GM08714 (cell line): ENCODE measurements at regions not wholly inside any gene's neighbourhood (a gene's known extent, or its start where the extent isn't known, plus 50 kb on each side); places are given as distances from the start of the nearest gene placed in this dataset.
"Not testable (repeated sequence)": the region's sequence is repeated elsewhere in the genome, so short reads cannot be mapped to it uniquely, and the experiment has no call there.

ENCODE experiments used
- H3K4me3 ChIP-seq: fragments of 200-500 bp; sonication (Bioruptor generic); 2 replicates; pipeline ENCODE4 v1.5.1; 2014; ENCODE audit warnings: mild to moderate bottlenecking, low read length, inconsistent platforms
- ZNF274 ChIP-seq: IDR thresholded peaks from 2 replicates; pipeline ENCODE4 v1.6.1; 2012; ENCODE audit warnings: mild to moderate bottlenecking, low read depth, low read length

GRCh38 chr22:23496445-23496833 is 83.7 kb downstream of the IGLL1 start:
- TF ChIP-seq ZNF274: no peak
- H3K4me3 ChIP-seq: no peak overlapping the region

DNA sequence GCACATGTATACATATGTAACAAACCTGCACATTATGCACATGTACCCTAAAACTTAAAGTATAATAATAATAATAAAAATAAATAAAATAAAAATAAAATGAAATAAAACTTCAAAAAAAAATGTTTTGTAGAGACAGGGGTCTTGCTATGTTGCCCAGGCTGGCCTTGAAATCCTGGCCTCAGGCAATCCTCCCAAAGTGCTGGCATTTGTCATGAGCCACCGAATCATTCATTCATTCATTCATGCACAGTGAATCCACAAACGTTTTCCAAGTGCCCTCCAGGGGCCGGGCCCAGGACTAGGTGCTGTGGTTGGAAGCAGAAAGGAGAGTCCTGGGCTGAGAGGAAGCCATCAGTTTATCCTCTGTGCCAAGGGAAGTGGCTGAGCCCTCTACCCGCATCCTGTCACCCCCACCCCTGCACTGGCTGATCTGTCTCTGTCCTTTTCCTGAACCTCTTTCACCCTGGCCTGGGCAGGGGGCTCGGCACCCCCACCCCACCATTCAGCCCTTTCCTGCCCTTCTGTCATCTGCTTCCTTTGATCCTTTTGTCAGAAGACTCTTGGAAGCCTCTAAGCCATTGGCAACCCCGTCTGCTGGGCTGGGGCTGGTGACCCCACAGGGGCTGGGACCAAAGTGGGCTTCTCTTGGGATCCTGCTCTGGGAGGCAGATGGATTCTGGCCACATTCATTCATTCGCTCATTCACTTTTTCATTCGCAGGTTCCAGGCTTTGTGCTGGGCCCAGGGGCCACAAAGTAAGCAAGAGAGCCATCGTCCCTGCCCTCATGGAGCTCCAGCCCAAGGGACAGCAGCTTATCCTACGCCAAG is 84.3 kb downstream of the IGLL1 start:
- TF ChIP-seq ZNF274: no peak
- no peak overlapping the region for H3K4me3 ChIP-seq

GRCh38 chr22:23494930-23495266 is 85.2 kb downstream of the IGLL1 start:
- no peak overlapping the region for H3K4me3 ChIP-seq
- no peak for TF ChIP-seq ZNF274

DNA sequence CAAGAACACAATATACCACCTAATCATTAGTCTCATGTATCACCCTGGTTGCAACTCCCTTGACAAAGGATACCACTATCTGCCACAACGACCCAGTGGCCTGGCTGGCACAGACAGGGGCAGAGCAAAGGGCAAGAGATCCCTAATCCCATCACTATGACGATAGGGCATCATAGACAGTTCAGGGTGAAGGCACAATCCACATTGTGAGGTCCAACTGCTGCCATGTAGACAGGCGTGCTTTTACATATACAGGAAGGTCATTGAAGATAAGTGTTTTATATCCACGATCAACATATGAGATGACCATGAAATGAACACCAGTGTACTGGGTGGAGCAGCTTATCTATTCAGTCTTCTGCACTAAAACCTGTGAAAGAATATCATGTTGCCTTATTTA is 94.6 kb downstream of the IGLL1 start:
- TF ChIP-seq ZNF274: no peak
- no peak overlapping the region for H3K4me3 ChIP-seq

GRCh38 chr22:23484651-23485050 is 95.4 kb downstream of the IGLL1 start:
- no peak for TF ChIP-seq ZNF274
- H3K4me3 ChIP-seq: no peak overlapping the region

DNA sequence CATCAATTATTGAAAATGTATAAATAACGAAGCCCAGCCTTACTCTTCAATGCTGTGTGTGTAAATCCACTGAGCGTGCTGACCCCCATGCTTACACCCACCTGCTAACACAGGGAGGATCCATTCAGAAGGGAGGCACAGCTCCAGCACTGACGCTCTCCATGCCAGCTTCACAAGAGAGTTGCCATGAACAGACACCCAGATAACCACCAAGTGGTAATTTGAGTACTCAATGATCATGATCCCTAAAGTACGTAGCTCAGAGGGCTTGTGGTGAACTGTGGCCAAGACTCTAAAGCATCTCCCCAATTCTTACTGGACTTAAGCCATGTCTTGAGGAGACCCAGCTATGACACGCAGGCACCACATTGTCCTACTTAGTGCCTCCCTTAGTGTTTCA is 98.7 kb downstream of the IGLL1 start:
- TF ChIP-seq ZNF274: no peak
- H3K4me3 ChIP-seq: no peak overlapping the region

DNA sequence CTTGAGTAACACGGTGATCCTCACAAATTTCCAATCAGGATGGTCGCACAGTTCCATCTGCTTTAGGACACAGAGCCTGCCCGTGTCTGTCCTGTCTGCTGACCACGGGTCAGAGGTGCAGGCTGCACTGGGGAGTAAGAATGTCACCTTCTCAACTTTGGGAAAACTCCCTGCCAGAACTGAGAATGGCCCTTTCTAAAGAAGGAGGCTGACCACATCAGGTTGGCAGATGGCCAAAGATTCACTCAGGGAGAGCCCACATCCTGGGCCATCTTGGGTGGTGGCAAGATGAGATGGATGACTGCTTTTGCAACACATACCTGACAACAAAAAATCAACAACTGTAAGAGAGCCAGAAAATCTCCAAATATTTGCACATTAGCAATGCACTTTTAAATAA is 101.9 kb downstream of the IGLL1 start:
- no peak for TF ChIP-seq ZNF274

DNA sequence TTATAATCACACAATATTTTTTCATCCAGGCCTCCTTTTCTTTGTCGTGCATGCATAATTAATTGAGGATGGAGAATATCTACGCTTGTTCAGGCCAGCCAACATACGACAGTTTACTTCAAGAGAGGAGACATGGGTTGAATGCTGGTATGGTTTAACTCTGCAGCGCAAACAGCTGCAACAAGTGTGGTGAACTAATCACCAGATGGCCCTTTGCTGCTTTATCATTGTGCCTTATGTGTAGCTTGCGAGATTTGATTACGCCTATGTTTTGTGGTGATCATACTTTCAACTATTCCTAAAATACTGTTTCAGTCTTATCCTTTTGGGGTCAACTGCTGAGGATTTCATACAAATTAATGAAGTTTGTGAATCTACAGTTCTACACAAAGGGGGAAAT is 105.6 kb downstream of the IGLL1 start:
- H3K4me3 ChIP-seq: not testable (repeated sequence)

More for the DNA sequence above, 101.9 kb downstream of the IGLL1 start:
- no peak overlapping the region for H3K4me3 ChIP-seq

DNA sequence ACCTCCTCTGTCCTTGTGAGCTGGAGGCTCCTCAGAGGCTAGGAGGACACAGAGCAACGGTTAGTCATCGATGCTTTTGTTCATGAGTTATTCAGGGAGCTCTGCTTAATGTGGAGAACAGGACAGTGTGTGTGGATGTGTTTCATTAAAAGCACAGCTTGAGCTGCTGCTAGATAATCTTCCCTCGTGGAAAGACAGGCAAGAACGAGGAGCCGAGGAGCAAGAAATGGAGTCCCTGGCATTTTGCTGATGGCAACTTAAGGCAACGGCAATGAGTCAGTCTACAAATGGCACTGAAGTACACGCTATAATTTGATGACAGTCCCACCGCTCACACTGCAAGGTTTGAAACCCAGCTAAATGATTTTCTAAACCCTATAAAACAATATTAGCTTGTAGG is 106.2 kb downstream of the IGLL1 start:
- no peak for TF ChIP-seq ZNF274

DNA sequence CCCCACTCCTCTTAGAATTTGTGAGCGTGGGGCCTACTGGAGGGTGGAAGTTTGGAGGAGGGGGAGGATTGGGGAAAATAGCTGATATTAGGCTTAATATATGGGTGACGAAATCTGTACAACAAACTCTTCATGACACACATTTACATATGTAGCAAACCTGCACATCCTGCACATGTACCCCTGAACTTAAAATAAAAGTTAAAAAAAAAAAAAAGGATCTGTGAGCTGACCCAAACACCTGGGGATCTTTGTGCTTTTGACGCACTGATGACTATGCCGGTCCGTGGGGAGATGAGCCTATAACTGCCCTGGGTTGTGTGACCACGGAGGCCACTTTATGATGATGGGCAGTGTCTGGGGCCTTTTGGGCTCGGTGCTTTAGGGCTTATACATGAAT is 107.7 kb downstream of the IGLL1 start:
- not testable (repeated sequence) for H3K4me3 ChIP-seq

More for the DNA sequence above, 106.2 kb downstream of the IGLL1 start:
- H3K4me3 ChIP-seq: no peak overlapping the region

- TF ChIP-seq ZNF274: no peak
- no peak overlapping the region for H3K4me3 ChIP-seq
These were observed 108.4 kb downstream of the IGLL1 start for GRCh38 chr22:23471698-23472097.

DNA sequence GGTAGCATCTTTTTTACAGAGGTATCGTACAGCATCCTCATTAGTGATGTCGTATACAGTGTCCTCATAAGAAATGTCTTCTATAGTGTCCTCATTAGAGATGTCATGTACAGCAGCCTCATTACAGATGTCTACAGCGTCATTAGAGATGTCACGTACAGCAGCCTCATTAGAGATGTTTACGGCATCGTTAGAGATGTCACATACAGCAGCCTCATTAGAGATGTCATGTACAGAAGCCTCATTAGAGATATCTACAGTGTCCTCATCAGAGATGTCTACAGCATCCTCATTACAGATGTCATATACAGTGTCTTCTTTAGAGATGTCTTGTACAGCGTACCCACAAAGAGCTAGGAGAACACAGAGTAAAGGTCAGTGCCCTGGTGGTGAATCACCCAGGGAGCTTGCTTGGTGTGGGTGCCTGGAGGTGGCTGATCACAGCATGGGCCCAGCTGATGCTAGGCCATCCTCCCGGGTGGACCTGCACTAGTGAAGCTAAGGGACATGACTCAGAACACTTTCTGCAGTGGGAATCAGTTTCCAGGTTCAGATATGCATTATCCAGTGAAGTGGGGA is 109.2 kb downstream of the IGLL1 start:
- no peak for TF ChIP-seq ZNF274
- no peak overlapping the region for H3K4me3 ChIP-seq

DNA sequence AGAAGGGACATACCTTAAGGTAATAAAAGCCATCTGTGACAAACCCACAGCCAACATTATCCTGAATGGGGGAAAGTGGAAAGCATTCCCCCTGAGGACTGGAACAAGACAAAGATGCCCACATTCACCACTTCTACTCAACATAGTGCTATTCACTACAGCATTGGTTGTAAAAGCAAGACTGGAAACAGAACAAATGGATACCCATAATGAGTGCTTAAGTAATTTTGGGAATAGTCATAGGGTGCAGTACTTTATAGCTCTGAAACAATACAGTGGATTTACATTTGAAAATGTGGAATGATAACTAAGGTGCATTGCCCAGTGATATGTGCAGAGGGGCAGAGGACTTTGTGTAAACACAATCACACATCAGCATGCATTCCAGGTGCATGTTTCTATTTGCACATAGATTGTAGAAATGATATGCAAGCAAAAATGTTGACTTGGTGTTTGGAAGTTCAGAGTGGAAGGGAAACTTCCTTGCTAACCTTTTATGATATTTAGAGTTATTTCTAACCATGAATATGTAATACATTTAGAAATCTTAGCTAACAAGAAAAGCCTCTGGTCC is 112.3 kb downstream of the IGLL1 start:
- no peak overlapping the region for H3K4me3 ChIP-seq
- no peak for TF ChIP-seq ZNF274

GRCh38 chr22:23466351-23466750 is 113.7 kb downstream of the IGLL1 start:
- no peak overlapping the region for H3K4me3 ChIP-seq

GRCh38 chr22:23464796-23465195 is 115.3 kb downstream of the IGLL1 start:
- H3K4me3 ChIP-seq: not testable (repeated sequence)

More at GRCh38 chr22:23466351-23466750, 113.7 kb downstream of the IGLL1 start:
- no peak for TF ChIP-seq ZNF274

- not testable (repeated sequence) for H3K4me3 ChIP-seq
These were observed 119.5 kb downstream of the IGLL1 start for GRCh38 chr22:23460517-23461031.

DNA sequence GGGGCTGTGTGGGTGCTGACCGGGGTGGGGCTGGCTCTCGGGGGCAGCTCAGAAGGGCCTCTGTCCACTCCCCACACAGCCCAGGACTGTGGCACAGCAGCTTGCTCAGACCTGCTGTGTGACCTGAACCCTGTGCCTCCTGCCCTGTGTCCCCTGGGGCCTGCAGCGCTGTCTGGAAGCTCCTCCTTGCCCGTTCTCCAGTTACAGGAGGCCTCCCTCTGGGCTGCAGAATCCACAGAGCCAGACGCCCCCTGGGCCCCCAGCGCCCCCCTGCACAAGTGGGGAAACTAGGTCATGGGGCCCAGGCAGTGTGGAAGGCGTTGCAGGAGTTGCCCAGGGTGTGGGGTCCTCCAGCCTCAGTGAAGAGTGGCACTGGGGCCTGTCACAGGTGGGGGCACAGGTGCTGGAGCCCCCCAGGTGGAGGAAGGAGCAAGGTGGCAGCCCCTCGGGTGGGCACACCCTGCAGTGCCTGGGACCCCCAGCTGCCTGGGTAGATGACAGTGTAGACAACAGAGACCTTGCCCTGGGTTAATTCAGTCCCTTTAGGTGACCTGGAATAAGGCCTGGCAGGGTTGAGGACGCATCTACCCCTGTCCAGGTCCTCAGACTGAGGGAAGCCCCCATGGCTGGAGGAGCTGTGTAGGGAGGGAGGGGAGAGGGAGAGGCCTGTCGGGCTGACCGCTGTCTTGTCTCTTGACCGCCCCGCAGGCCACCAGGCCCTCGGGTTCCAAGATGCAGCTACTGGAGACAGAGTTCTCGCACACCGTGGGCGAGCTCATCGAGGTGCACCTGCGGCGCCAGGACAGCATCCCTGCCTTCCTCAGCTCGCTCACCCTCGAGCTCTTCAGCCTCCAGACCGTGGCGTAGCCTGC is 120.2 kb downstream of the IGLL1 start:
- not testable (repeated sequence) for H3K4me3 ChIP-seq
